ENCODE measurements at regions not wholly inside any gene's neighbourhood (a gene's known extent, or its start where the extent isn't known, plus 50 kb on each side); places are given as distances from the start of the nearest gene placed in this dataset.
"Not testable (repeated sequence)": the region's sequence is repeated elsewhere in the genome, so short reads cannot be mapped to it uniquely, and the experiment has no call there.

GRCh38 chr7:93720106-93720505, 145.6 kb upstream of the CALCR start:
- TF ChIP-seq POLR2A (IDR thresholded peaks at IDR 0.05) (no peak), CTCF (IDR thresholded peaks at IDR 0.05) (no peak), POLR2AphosphoS5 (IDR thresholded peaks at IDR 0.05) (no peak)
- Histone ChIP-seq H3K4me1 (replicated peaks) (no peaks in the 10 kb centered on the region), H3K36me3 (no peaks in the 10 kb centered on the region), H3K9me3 (no peaks in the 10 kb centered on the region), H3K27me3 (replicated peaks; ENCODE audit: insufficient read depth) (no peaks in the 10 kb centered on the region), H3K4me3 (no peak overlapping the region), H3K27ac (no peak overlapping the region)
- intact Hi-C loops (cut with DNase I) = no loop called here
- no peak for DNase-seq (ENCODE audit: low spot score)

DNA sequence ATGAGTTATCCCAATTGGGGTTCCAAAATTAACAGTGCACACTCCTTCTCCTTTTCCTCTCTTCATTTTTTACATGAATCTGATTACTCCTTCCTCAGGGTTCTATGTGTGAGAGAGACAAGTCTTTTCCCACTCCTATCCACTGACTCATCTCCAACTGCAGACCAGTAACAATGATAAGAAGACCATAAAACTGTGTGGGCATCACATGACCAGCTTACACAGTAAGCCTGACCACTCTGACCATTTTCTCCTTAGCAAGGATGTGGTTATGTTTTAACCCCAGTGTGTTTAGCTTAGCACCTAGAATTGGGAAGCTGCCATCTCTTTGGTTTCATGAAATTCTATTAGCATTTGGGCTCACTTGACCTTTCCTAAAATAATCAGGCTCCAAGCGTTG, 145.0 kb upstream of the CALCR start:
- no peaks in the 10 kb centered on the region for H3K9me3 ChIP-seq
- WGBS = 57% methylated on average over 1 of the region's 1 CpG
- H3K27ac ChIP-seq = no peak overlapping the region
- intact Hi-C loops (cut with DNase I) = no loop called here
- no peaks in the 10 kb centered on the region for H3K27me3 ChIP-seq (replicated peaks; ENCODE audit: insufficient read depth)
- no peaks in the 10 kb centered on the region for H3K4me1 ChIP-seq (replicated peaks)
- H3K4me3 ChIP-seq = no peak overlapping the region
- TF ChIP-seq POLR2A (IDR thresholded peaks at IDR 0.05) = no peak
- DNase-seq (ENCODE audit: low spot score) = no peak
- H3K36me3 ChIP-seq = no peaks in the 10 kb centered on the region

DNA sequence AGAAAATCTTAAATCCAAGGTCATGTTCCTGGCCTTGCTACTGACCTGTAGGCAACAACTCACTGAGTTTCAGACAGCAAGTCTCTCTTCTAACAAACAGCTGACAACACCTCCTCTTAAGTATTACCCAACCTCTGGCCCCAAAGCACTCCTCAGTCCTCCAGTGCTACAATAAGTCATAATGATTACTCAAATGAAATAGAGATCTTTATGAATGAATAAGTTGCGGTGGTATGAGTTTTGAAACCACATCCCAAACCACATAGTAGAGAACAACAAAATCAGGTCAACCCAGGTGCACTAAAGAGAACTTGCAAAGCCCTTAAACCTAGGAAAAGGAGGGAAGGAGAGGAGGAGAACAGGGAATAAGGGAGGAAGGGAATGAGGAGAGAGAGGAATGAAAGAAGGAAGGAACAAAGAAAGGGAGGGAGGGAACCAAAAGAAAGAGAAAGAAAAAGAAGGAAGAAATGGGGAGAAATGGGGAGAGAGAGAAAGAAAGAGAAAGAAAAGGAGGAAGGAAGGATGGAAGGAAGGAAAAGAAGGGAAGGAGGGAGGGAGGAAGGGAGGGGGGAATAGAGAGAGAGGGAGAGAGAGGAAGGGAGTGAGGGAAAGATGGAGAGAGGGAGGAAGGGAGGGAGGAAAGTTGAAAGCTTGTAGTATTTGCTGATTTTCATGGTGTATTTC, 142.8 kb upstream of the CALCR start:
- no peaks in the 10 kb centered on the region for H3K27me3 ChIP-seq (replicated peaks; ENCODE audit: insufficient read depth)
- no peak for TF ChIP-seq POLR2A (IDR thresholded peaks at IDR 0.05)
- no peak for TF ChIP-seq CTCF (IDR thresholded peaks at IDR 0.05)
- no peak for TF ChIP-seq POLR2AphosphoS5 (IDR thresholded peaks at IDR 0.05)
- intact Hi-C loops (cut with DNase I) = no loop called here
- no peaks in the 10 kb centered on the region for H3K36me3 ChIP-seq
- H3K4me3 ChIP-seq = no peak overlapping the region
- no peaks in the 10 kb centered on the region for H3K9me3 ChIP-seq
- no peak for DNase-seq (ENCODE audit: low spot score)
- WGBS = 90% methylated on average over 1 of the region's 1 CpG
- no peaks in the 10 kb centered on the region for H3K4me1 ChIP-seq (replicated peaks)
- no peak overlapping the region for H3K27ac ChIP-seq

DNA sequence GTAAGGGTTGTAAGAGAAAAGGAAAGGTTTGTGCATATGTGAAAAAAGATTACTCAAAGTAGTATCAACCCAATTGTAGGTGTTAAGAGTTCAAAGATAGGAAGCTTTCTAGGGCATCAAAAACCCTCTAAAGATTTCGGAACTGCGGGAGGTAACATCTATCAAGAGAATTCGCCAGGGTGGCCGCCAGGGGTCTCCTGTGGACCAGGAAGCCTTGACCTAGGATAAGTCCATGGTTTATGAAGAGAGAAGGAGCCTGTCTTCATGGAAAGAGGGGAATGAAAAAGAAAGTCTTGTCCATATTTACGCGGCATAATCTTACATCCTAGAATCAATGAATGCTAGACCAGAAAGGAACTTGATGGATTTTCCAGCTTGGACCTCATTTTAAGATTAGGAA, 140.7 kb upstream of the CALCR start:
- Histone ChIP-seq H3K36me3 (no peaks in the 10 kb centered on the region), H3K27ac (no peak overlapping the region), H3K4me3 (no peak overlapping the region), H3K9me3 (no peaks in the 10 kb centered on the region), H3K27me3 (replicated peaks; ENCODE audit: insufficient read depth) (no peaks in the 10 kb centered on the region), H3K4me1 (replicated peaks) (no peaks in the 10 kb centered on the region)
- WGBS = 21% methylated on average over 6 of the region's 6 CpGs
- intact Hi-C loops (cut with DNase I) = no loop called here
- TF ChIP-seq POLR2AphosphoS5 (IDR thresholded peaks at IDR 0.05) (no peak), CTCF (IDR thresholded peaks at IDR 0.05) (peak in 1 of 4 experiments; percentile 29), POLR2A (IDR thresholded peaks at IDR 0.05) (no peak)
- no peak for DNase-seq (ENCODE audit: low spot score)

DNA sequence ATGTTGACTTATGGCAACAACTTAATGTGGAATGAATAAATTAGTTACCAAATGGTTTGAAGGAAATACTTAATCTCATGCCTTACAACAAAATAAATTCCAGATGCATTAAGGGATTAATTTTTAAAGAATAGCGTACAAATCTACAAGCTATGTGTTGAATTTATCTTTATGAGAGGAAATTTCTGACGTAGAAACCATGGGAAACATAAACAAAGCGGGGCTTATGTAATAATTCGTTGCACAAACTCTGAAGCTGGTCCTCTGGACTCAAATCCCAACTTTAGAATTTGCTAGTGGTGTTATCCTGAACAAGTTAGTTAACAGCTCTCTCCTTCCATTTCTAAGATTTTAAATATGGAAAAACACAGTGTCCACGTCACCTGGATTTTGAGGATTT, 137.4 kb upstream of the CALCR start:
- 71% methylated on average over 5 of the region's 5 CpGs for WGBS
- intact Hi-C loops (cut with DNase I) = no loop called here

GRCh38 chr7:93708255-93708654, 133.7 kb upstream of the CALCR start:
- WGBS = 78% methylated on average over 5 of the region's 5 CpGs
- H3K4me3 ChIP-seq; H3K9me3 ChIP-seq; H3K4me1 ChIP-seq (replicated peaks); H3K36me3 ChIP-seq; H3K27ac ChIP-seq; intact Hi-C loops (cut with DNase I); DNase-seq (ENCODE audit: low spot score); H3K27me3 ChIP-seq (replicated peaks; ENCODE audit: insufficient read depth): not testable (repeated sequence)

More for the DNA sequence above, 137.4 kb upstream of the CALCR start:
- no peak for DNase-seq (ENCODE audit: low spot score)
- no peak for TF ChIP-seq POLR2AphosphoS5 (IDR thresholded peaks at IDR 0.05)
- no peak overlapping the region for H3K4me3 ChIP-seq
- H3K4me1 ChIP-seq (replicated peaks) = no peaks in the 10 kb centered on the region
- no peak overlapping the region for H3K27ac ChIP-seq
- H3K27me3 ChIP-seq (replicated peaks; ENCODE audit: insufficient read depth) = no peaks in the 10 kb centered on the region
- no peaks in the 10 kb centered on the region for H3K9me3 ChIP-seq
- H3K36me3 ChIP-seq = no peaks in the 10 kb centered on the region
